ENCODE measurements at regions not wholly inside any gene's neighbourhood (a gene's known extent, or its start where the extent isn't known, plus 50 kb on each side); places are given as distances from the start of the nearest gene placed in this dataset.

GRCh38 chr19:28971049-28971448 lies 241.9 kb downstream of the UQCRFS1 start:
- Histone ChIP-seq H3K27me3 (ENCODE audit: control insufficient read depth, insufficient read depth, low read length) (no peaks in the 10 kb centered on the region), H3K36me3 (ENCODE audit: control insufficient read depth, insufficient read depth, low read length) (no peaks in the 10 kb centered on the region), H3K4me1 (ENCODE audit: control insufficient read depth, insufficient read depth, low read length) (no peaks in the 10 kb centered on the region), H3K27ac (ENCODE audit: low read length) (no peak overlapping the region), H3K9me3 (ENCODE audit: control insufficient read depth, insufficient read depth, low read length) (no peaks in the 10 kb centered on the region; the same call in 1 of the 2 replicates), H3K4me3 (ENCODE audit: low read length) (no peak overlapping the region)
- DNase-seq (ENCODE audit: low read depth, low spot score), result no peak
- WGBS (ENCODE audit: insufficient coverage, insufficient read length), result no CpG with 5 or more reads among the region's 6 CpGs

DNA sequence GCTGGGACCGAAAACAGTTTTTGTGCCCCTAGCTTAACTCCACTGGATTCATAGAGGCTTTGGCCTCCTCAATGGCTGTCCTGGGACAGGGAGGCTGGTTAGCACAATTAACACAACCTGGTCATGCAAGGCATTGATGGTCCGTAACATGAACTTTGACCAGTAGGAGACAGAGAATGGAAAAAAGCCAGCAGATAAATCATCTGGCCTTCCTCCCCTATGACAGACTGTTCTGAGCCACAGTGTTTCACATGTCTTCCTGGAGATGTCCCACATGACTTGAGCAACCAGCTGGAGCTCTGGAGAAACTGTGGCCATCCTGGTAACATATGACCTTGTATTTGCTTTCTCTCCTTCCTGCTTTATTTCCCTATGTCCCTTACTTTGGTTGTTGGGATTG lies 244.2 kb downstream of the UQCRFS1 start:
- Histone ChIP-seq H3K9me3 (ENCODE audit: control insufficient read depth, insufficient read depth, low read length) (no peaks in the 10 kb centered on the region; the same call in 1 of the 2 replicates), H3K4me3 (ENCODE audit: low read length) (no peak overlapping the region), H3K4me1 (ENCODE audit: control insufficient read depth, insufficient read depth, low read length) (no peaks in the 10 kb centered on the region), H3K36me3 (ENCODE audit: control insufficient read depth, insufficient read depth, low read length) (no peaks in the 10 kb centered on the region), H3K27me3 (ENCODE audit: control insufficient read depth, insufficient read depth, low read length) (no peaks in the 10 kb centered on the region), H3K27ac (ENCODE audit: low read length) (no peak overlapping the region)
- no peak for DNase-seq (ENCODE audit: low read depth, low spot score)
- no CpG with 5 or more reads among the region's 2 CpGs for WGBS (ENCODE audit: insufficient coverage, insufficient read length)

GRCh38 chr19:28966737-28967399 lies 246.1 kb downstream of the UQCRFS1 start:
- Histone ChIP-seq H3K4me3 (ENCODE audit: low read length) (no peak overlapping the region), H3K9me3 (ENCODE audit: control insufficient read depth, insufficient read depth, low read length) (no peaks in the 10 kb centered on the region; the same call in 1 of the 2 replicates), H3K4me1 (ENCODE audit: control insufficient read depth, insufficient read depth, low read length) (no peaks in the 10 kb centered on the region), H3K36me3 (ENCODE audit: control insufficient read depth, insufficient read depth, low read length) (no peaks in the 10 kb centered on the region), H3K27me3 (ENCODE audit: control insufficient read depth, insufficient read depth, low read length) (no peaks in the 10 kb centered on the region), H3K27ac (ENCODE audit: low read length) (no peak overlapping the region)
- DNase-seq (ENCODE audit: low read depth, low spot score), result no peak
- no CpG with 5 or more reads among the region's 8 CpGs for WGBS (ENCODE audit: insufficient coverage, insufficient read length)

- Histone ChIP-seq H3K4me1 (ENCODE audit: control insufficient read depth, insufficient read depth, low read length) (no peaks in the 10 kb centered on the region), H3K36me3 (ENCODE audit: control insufficient read depth, insufficient read depth, low read length) (no peaks in the 10 kb centered on the region), H3K27me3 (ENCODE audit: control insufficient read depth, insufficient read depth, low read length) (no peaks in the 10 kb centered on the region), H3K9me3 (ENCODE audit: control insufficient read depth, insufficient read depth, low read length) (no peaks in the 10 kb centered on the region), H3K4me3 (ENCODE audit: low read length) (no peak overlapping the region), H3K27ac (ENCODE audit: low read length) (no peak overlapping the region)
- no peak for DNase-seq (ENCODE audit: low read depth, low spot score)
- no CpG with 5 or more reads among the region's 2 CpGs for WGBS (ENCODE audit: insufficient coverage, insufficient read length)
These were observed 248.5 kb downstream of the UQCRFS1 start for GRCh38 chr19:28964500-28964899.

GRCh38 chr19:28963486-28964250 lies 249.3 kb downstream of the UQCRFS1 start:
- no peak overlapping the region for H3K27ac ChIP-seq (ENCODE audit: low read length)
- WGBS (ENCODE audit: insufficient coverage, insufficient read length), result no CpG with 5 or more reads among the region's 7 CpGs
- H3K27me3 ChIP-seq (ENCODE audit: control insufficient read depth, insufficient read depth, low read length), result no peaks in the 10 kb centered on the region
- no peaks in the 10 kb centered on the region for H3K9me3 ChIP-seq (ENCODE audit: control insufficient read depth, insufficient read depth, low read length)
- no peak overlapping the region for H3K4me3 ChIP-seq (ENCODE audit: low read length)
- H3K36me3 ChIP-seq (ENCODE audit: control insufficient read depth, insufficient read depth, low read length), result no peaks in the 10 kb centered on the region
- H3K4me1 ChIP-seq (ENCODE audit: control insufficient read depth, insufficient read depth, low read length), result no peaks in the 10 kb centered on the region
- DNase-seq (ENCODE audit: low read depth, low spot score), result no peak

GRCh38 chr19:28961772-28962500 lies 251.0 kb downstream of the UQCRFS1 start:
- Histone ChIP-seq H3K27me3 (ENCODE audit: control insufficient read depth, insufficient read depth, low read length) (no peaks in the 10 kb centered on the region), H3K36me3 (ENCODE audit: control insufficient read depth, insufficient read depth, low read length) (no peaks in the 10 kb centered on the region), H3K9me3 (ENCODE audit: control insufficient read depth, insufficient read depth, low read length) (no peaks in the 10 kb centered on the region), H3K4me1 (ENCODE audit: control insufficient read depth, insufficient read depth, low read length) (no peaks in the 10 kb centered on the region), H3K27ac (ENCODE audit: low read length) (no peak overlapping the region), H3K4me3 (ENCODE audit: low read length) (no peak overlapping the region)
- no CpG with 5 or more reads among the region's 1 CpG for WGBS (ENCODE audit: insufficient coverage, insufficient read length)
- DNase-seq (ENCODE audit: low read depth, low spot score), result no peak

DNA sequence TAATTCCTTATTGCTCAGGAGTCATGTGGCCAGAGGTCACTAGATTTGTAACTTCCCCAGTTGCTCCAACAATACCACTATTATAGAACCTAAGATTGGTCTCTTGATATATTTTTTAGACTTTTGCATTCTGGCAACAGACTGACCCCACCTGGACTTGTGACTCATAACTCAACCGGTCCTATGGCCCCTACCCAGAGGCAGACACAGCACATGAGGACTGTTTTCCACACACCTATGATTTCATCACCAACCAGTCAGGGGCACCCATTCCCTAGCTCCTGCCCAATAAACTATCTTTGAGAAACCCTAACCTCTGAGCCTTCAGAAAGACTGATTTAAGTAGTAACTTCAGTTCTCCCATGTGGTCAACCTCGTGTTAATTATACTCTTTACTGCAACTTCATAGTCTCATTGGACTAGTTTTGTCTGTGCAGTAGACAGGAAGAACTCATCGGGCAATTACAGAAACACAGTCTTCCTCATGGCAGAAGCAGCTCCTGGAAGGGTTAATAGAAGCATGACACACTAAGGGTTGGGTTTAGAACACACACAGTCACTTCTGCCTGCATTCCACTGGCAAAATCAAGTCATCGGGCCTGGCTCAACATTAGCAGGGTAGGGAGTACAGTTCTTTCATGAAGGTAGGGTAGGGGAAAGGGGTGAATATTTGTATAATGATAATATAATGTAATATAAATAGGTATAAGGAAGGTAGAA lies 251.8 kb downstream of the UQCRFS1 start:
- Histone ChIP-seq H3K4me1 (ENCODE audit: control insufficient read depth, insufficient read depth, low read length) (no peaks in the 10 kb centered on the region), H3K27ac (ENCODE audit: low read length) (no peak overlapping the region), H3K27me3 (ENCODE audit: control insufficient read depth, insufficient read depth, low read length) (no peaks in the 10 kb centered on the region), H3K36me3 (ENCODE audit: control insufficient read depth, insufficient read depth, low read length) (no peaks in the 10 kb centered on the region), H3K9me3 (ENCODE audit: control insufficient read depth, insufficient read depth, low read length) (no peaks in the 10 kb centered on the region), H3K4me3 (ENCODE audit: low read length) (no peak overlapping the region)
- no peak for DNase-seq (ENCODE audit: low read depth, low spot score)
- no CpG with 5 or more reads among the region's 4 CpGs for WGBS (ENCODE audit: insufficient coverage, insufficient read length)

- no peak overlapping the region for H3K27ac ChIP-seq (ENCODE audit: low read length)
- H3K36me3 ChIP-seq (ENCODE audit: control insufficient read depth, insufficient read depth, low read length), result no peaks in the 10 kb centered on the region
- H3K9me3 ChIP-seq (ENCODE audit: control insufficient read depth, insufficient read depth, low read length), result no peaks in the 10 kb centered on the region
- H3K4me3 ChIP-seq (ENCODE audit: low read length), result no peak overlapping the region
- no CpG with 5 or more reads among the region's 1 CpG for WGBS (ENCODE audit: insufficient coverage, insufficient read length)
- H3K27me3 ChIP-seq (ENCODE audit: control insufficient read depth, insufficient read depth, low read length), result no peaks in the 10 kb centered on the region
- no peaks in the 10 kb centered on the region for H3K4me1 ChIP-seq (ENCODE audit: control insufficient read depth, insufficient read depth, low read length)
- DNase-seq (ENCODE audit: low read depth, low spot score), result no peak
These were observed 252.4 kb downstream of the UQCRFS1 start for GRCh38 chr19:28960586-28960985.

GRCh38 chr19:28956961-28957360 lies 256.0 kb downstream of the UQCRFS1 start:
- Histone ChIP-seq H3K27ac (ENCODE audit: low read length) (no peak overlapping the region), H3K27me3 (ENCODE audit: control insufficient read depth, insufficient read depth, low read length) (no peaks in the 10 kb centered on the region), H3K4me3 (ENCODE audit: low read length) (no peak overlapping the region), H3K4me1 (ENCODE audit: control insufficient read depth, insufficient read depth, low read length) (no peaks in the 10 kb centered on the region), H3K36me3 (ENCODE audit: control insufficient read depth, insufficient read depth, low read length) (no peaks in the 10 kb centered on the region), H3K9me3 (ENCODE audit: control insufficient read depth, insufficient read depth, low read length) (no peaks in the 10 kb centered on the region)
- no peak for DNase-seq (ENCODE audit: low read depth, low spot score)
- no CpG with 5 or more reads among the region's 2 CpGs for WGBS (ENCODE audit: insufficient coverage, insufficient read length)

- H3K36me3 ChIP-seq (ENCODE audit: control insufficient read depth, insufficient read depth, low read length), result no peaks in the 10 kb centered on the region
- H3K27ac ChIP-seq (ENCODE audit: low read length), result no peak overlapping the region
- WGBS (ENCODE audit: insufficient coverage, insufficient read length), result no CpG with 5 or more reads among the region's 3 CpGs
- H3K4me3 ChIP-seq (ENCODE audit: low read length), result no peak overlapping the region
- H3K27me3 ChIP-seq (ENCODE audit: control insufficient read depth, insufficient read depth, low read length), result no peaks in the 10 kb centered on the region
- no peak for DNase-seq (ENCODE audit: low read depth, low spot score)
- no peaks in the 10 kb centered on the region for H3K4me1 ChIP-seq (ENCODE audit: control insufficient read depth, insufficient read depth, low read length)
- no peaks in the 10 kb centered on the region for H3K9me3 ChIP-seq (ENCODE audit: control insufficient read depth, insufficient read depth, low read length)
These were observed 256.5 kb downstream of the UQCRFS1 start for GRCh38 chr19:28956421-28956820.

All from iPS DF 6.9 (cell line).